Nephron (organoid): ENCODE measurements at regions not wholly inside any gene's neighbourhood (a gene's known extent, or its start where the extent isn't known, plus 50 kb on each side); places are given as distances from the start of the nearest gene placed in this dataset.

Source experiments
- H3K27ac Mint-ChIP-seq, 3 experiments: 2 replicates each; pipeline ENCODE4 v1.8.0; 2020; ENCODE audit warnings: mixed read lengths in 3 of 3, mild to moderate bottlenecking in 2 of 3, moderate library complexity in 1 of 3
- H3K27me3 Mint-ChIP-seq: 2 replicates; pipeline ENCODE4 v1.8.0; 2021; ENCODE audit warnings: low read depth, mild to moderate bottlenecking, moderate library complexity, mixed read lengths
- H3K36me3 Mint-ChIP-seq: 2 replicates; pipeline ENCODE4 v1.8.0; 2020; ENCODE audit warnings: low read depth, mixed read lengths
- H3K4me1 Mint-ChIP-seq: 2 replicates; pipeline ENCODE4 v1.8.0; 2020; ENCODE audit warnings: mixed read lengths
- H3K4me3 Mint-ChIP-seq, 3 experiments: 2 replicates each; pipeline ENCODE4 v1.8.0; 2020; ENCODE audit warnings: mild to moderate bottlenecking in 3 of 3, mixed read lengths in 3 of 3, moderate library complexity in 2 of 3
- H3K9me3 Mint-ChIP-seq: 2 replicates; pipeline ENCODE4 v1.8.0; 2020; ENCODE audit warnings: mixed read lengths
- CTCF ChIP-seq, 3 experiments: fragments of 200-600 bp; sonication (generic); IDR thresholded peaks; one replicate each; pipeline ENCODE4 v1.5.0; 2021; ENCODE audit warnings: antibody characterized with exemption in 3 of 3; ENCODE audit not compliant: unreplicated experiment in 3 of 3

- Mint-ChIP-seq H3K9me3 (peaks cover under 1% of the 10 kb centered on the region), H3K27ac (peak overlapping the region; percentile 31 to 69 (median 68)), H3K27me3 (peaks cover 16% of the 10 kb centered on the region), H3K4me3 (no peak overlapping the region), H3K4me1 (peaks cover 39% of the 10 kb centered on the region), H3K36me3 (no peaks in the 10 kb centered on the region)
- TF ChIP-seq CTCF (IDR thresholded peaks at IDR 0.05; ENCODE audit: unreplicated experiment in 3 of 3) = no peak
Measured at GRCh38 chr7:92231-92674, 100.1 kb upstream of the FAM20C start.

GRCh38 chr7:92888-93672 lies 99.3 kb upstream of the FAM20C start:
- H3K27me3 Mint-ChIP-seq = peaks cover 16% of the 10 kb centered on the region
- H3K36me3 Mint-ChIP-seq = no peaks in the 10 kb centered on the region
- peaks cover 3% of the 10 kb centered on the region for H3K9me3 Mint-ChIP-seq
- peak overlapping the region in 2 of 3 experiments; percentile 68 to 69 for H3K27ac Mint-ChIP-seq
- TF ChIP-seq CTCF (IDR thresholded peaks at IDR 0.05; ENCODE audit: unreplicated experiment in 3 of 3) = no peak
- peaks cover 37% of the 10 kb centered on the region for H3K4me1 Mint-ChIP-seq
- H3K4me3 Mint-ChIP-seq = no peak overlapping the region

GRCh38 chr7:94251-94801 lies 98.0 kb upstream of the FAM20C start:
- peaks cover 5% of the 10 kb centered on the region for H3K9me3 Mint-ChIP-seq
- H3K36me3 Mint-ChIP-seq = no peaks in the 10 kb centered on the region
- H3K4me1 Mint-ChIP-seq = peaks cover 31% of the 10 kb centered on the region
- peaks cover 16% of the 10 kb centered on the region for H3K27me3 Mint-ChIP-seq
- no peak overlapping the region for H3K27ac Mint-ChIP-seq
- no peak for TF ChIP-seq CTCF (IDR thresholded peaks at IDR 0.05; ENCODE audit: unreplicated experiment in 3 of 3)
- H3K4me3 Mint-ChIP-seq = no peak overlapping the region

GRCh38 chr7:95180-95862 lies 97.0 kb upstream of the FAM20C start:
- Mint-ChIP-seq H3K9me3 (peaks cover 5% of the 10 kb centered on the region), H3K4me1 (peaks cover 22% of the 10 kb centered on the region), H3K27me3 (peaks cover 16% of the 10 kb centered on the region), H3K27ac (no peak overlapping the region), H3K36me3 (no peaks in the 10 kb centered on the region), H3K4me3 (no peak overlapping the region)
- TF ChIP-seq CTCF (IDR thresholded peaks at IDR 0.05; ENCODE audit: unreplicated experiment in 3 of 3) = no peak

GRCh38 chr7:95863-96260 lies 96.5 kb upstream of the FAM20C start:
- no peak overlapping the region for H3K4me3 Mint-ChIP-seq
- no peak overlapping the region for H3K27ac Mint-ChIP-seq
- peaks cover 16% of the 10 kb centered on the region for H3K4me1 Mint-ChIP-seq
- H3K27me3 Mint-ChIP-seq = peaks cover 16% of the 10 kb centered on the region
- H3K9me3 Mint-ChIP-seq = peaks cover 5% of the 10 kb centered on the region
- H3K36me3 Mint-ChIP-seq = no peaks in the 10 kb centered on the region
- TF ChIP-seq CTCF (IDR thresholded peaks at IDR 0.05; ENCODE audit: unreplicated experiment in 3 of 3) = no peak
